WTC11 (cell line): ENCODE measurements at regions not wholly inside any gene's neighbourhood (a gene's known extent, or its start where the extent isn't known, plus 50 kb on each side); places are given as distances from the start of the nearest gene placed in this dataset.

Source experiments
- ATAC-seq: fragments of 200-7000 bp; cut with Tn5 transposase; 2 replicates; pipeline ENCODE4 v1.10.0; 2021; ENCODE audit warnings: mild to moderate bottlenecking, moderate library complexity
- CTCF ChIA-PET: fragments of 300-600 bp; sonication (Branson Sonifier 250); formaldehyde crosslinking; loops from one replicate; lab custom pipeline; 2021; ENCODE audit warnings: antibody characterized with exemption; lab: Charles Lee
- POLR2A ChIA-PET: fragments of 350-600 bp; sonication (Branson Sonifier 250); formaldehyde crosslinking; loops from one replicate; lab custom pipeline; 2021; ENCODE audit warnings: antibody characterized with exemption; lab: Charles Lee
- DNase-seq: peaks from one replicate; pipeline ENCODE4 v3.0.0; 2021; ENCODE audit warnings: low spot score
- H3K27ac Mint-ChIP-seq: 2 replicates; pipeline ENCODE4 v1.8.0; 2021; ENCODE audit warnings: mixed read lengths
- H3K27me3 Mint-ChIP-seq: 2 replicates; pipeline ENCODE4 v1.8.0; 2021; ENCODE audit warnings: low read depth, mild to moderate bottlenecking, moderate library complexity, mixed read lengths
- H3K36me3 Mint-ChIP-seq: 2 replicates; pipeline ENCODE4 v1.8.0; 2021; ENCODE audit warnings: mixed read lengths
- H3K4me1 Mint-ChIP-seq: 2 replicates; pipeline ENCODE4 v1.8.0; 2022; ENCODE audit warnings: mixed read lengths
- H3K4me3 Mint-ChIP-seq: 2 replicates; pipeline ENCODE4 v1.8.0; 2021; ENCODE audit warnings: mild to moderate bottlenecking, moderate library complexity, mixed read lengths
- H3K9me3 Mint-ChIP-seq: 2 replicates; pipeline ENCODE4 v1.8.0; 2021; ENCODE audit warnings: mixed read lengths
- HMGA2 ChIP-seq: fragments of 250-450 bp; sonication (Bioruptor Pico); IDR thresholded peaks from 2 replicates; pipeline ENCODE4 v1.4.0; 2021; ENCODE audit warnings: mild to moderate bottlenecking, moderate library complexity
- KAT7 ChIP-seq: sonication (generic); formaldehyde crosslinking; IDR thresholded peaks from 2 replicates; pipeline ENCODE4 v1.8.1; 2023; ENCODE audit warnings: missing genetic modification reagents, mild to moderate bottlenecking, borderline replicate concordance
- MXD4 ChIP-seq: fragments of 250-450 bp; sonication (Bioruptor Pico); IDR thresholded peaks from 2 replicates; pipeline ENCODE4 v1.8.0; 2021; ENCODE audit warnings: mild to moderate bottlenecking, moderate library complexity, borderline replicate concordance
- PRRX2 ChIP-seq: fragments of 250-450 bp; sonication (Bioruptor Pico); IDR thresholded peaks from 2 replicates; pipeline ENCODE4 v1.8.0; 2021; ENCODE audit warnings: mild to moderate bottlenecking
- SMAD3 ChIP-seq: sonication (generic); formaldehyde crosslinking; IDR thresholded peaks from 2 replicates; pipeline ENCODE4 v1.8.0; 2022; ENCODE audit warnings: missing genetic modification reagents, mild to moderate bottlenecking, borderline replicate concordance
- TCF7 ChIP-seq: sonication (generic); formaldehyde crosslinking; IDR thresholded peaks from 2 replicates; pipeline ENCODE4 v1.8.0; 2022; ENCODE audit warnings: mild to moderate bottlenecking, low read depth, missing genetic modification reagents, moderate library complexity
- TEAD1 ChIP-seq: sonication (generic); formaldehyde crosslinking; IDR thresholded peaks from 2 replicates; pipeline ENCODE4 v1.8.0; 2022; ENCODE audit warnings: mild to moderate bottlenecking, missing genetic modification reagents
- TP53 ChIP-seq: sonication (generic); formaldehyde crosslinking; IDR thresholded peaks from 2 replicates; pipeline ENCODE4 v1.8.1; 2023; ENCODE audit warnings: mild to moderate bottlenecking, missing genetic modification reagents
- ZBTB21 ChIP-seq: sonication (generic); formaldehyde crosslinking; IDR thresholded peaks from 2 replicates; pipeline ENCODE4 v1.8.1; 2023; ENCODE audit warnings: mild to moderate bottlenecking, missing genetic modification reagents, borderline replicate concordance
- ZNF121 ChIP-seq: sonication (generic); formaldehyde crosslinking; IDR thresholded peaks from 2 replicates; pipeline ENCODE4 v1.8.0; 2023; ENCODE audit warnings: missing genetic modification reagents
- TF ChIP-seq, protein P1 (sequence below): fragments of 250-450 bp; sonication (Bioruptor Pico); IDR thresholded peaks from 2 replicates; pipeline ENCODE4 v1.8.0; 2021; ENCODE audit warnings: mild to moderate bottlenecking
- TF ChIP-seq, protein P2 (sequence below): fragments of 250-450 bp; sonication (Bioruptor Pico); IDR thresholded peaks from 2 replicates; pipeline ENCODE4 v1.9.0; 2021; ENCODE audit warnings: moderate library complexity, mild to moderate bottlenecking, inconsistent platforms, borderline replicate concordance
- TF ChIP-seq, protein P3 (sequence below): sonication (generic); formaldehyde crosslinking; IDR thresholded peaks from 2 replicates; pipeline ENCODE4 v1.8.0; 2023; ENCODE audit warnings: mild to moderate bottlenecking, missing genetic modification reagents
- TF ChIP-seq, protein P4 (sequence below): sonication (generic); formaldehyde crosslinking; IDR thresholded peaks from 2 replicates; pipeline ENCODE4 v1.8.1; 2023; ENCODE audit warnings: mild to moderate bottlenecking, moderate library complexity, missing genetic modification reagents
- TF ChIP-seq, protein P5 (sequence below): fragments of 250-450 bp; sonication (Bioruptor Pico); IDR thresholded peaks from 2 replicates; pipeline ENCODE4 v2.1.2; 2022; ENCODE audit warnings: mild to moderate bottlenecking, moderate library complexity
- TF ChIP-seq, protein P6 (sequence below): fragments of 250-450 bp; sonication (Bioruptor Pico); IDR thresholded peaks from 2 replicates; pipeline ENCODE4 v1.9.0; 2021; ENCODE audit warnings: mild to moderate bottlenecking

DNA sequence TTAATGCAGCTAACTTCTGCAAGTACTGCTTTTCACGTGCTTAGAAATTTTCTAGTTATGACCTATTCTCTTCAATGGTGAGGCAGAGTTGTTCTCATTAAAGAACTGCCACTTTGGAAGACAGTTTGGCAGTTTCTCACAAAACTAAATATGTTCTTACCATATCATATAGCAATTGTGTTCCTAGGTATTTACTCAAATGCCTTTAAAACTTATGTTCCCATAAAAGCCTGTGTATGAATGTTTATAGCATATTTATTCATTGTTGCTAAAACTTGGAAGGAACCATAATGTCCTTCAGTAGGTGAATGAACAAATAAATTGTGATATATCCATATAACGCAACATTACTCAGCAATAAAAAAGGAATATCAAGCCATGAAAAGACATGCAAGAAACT, 555.1 kb upstream of the POT1 start:
- H3K27ac Mint-ChIP-seq = no peak overlapping the region
- no peaks in the 10 kb centered on the region for H3K9me3 Mint-ChIP-seq
- TF ChIP-seq PRRX2 (CRISPR knock-in tag) = no peak
- TF ChIP-seq MXD4 (CRISPR knock-in tag) = no peak
- TF ChIP-seq SMAD3 (CRISPR knock-in tag) = no peak
- TF ChIP-seq KAT7 (CRISPR knock-in tag) = no peak
- no peaks in the 10 kb centered on the region for H3K27me3 Mint-ChIP-seq
- H3K4me3 Mint-ChIP-seq = no peak overlapping the region
- H3K36me3 Mint-ChIP-seq = no peaks in the 10 kb centered on the region
- ChIA-PET CTCF (no interaction called here), POLR2A (no interaction called here)
- DNase-seq (no peak), ATAC-seq (no peak)
- H3K4me1 Mint-ChIP-seq = peaks cover 3% of the 10 kb centered on the region; the same call in 1 of the 2 replicates

DNA sequence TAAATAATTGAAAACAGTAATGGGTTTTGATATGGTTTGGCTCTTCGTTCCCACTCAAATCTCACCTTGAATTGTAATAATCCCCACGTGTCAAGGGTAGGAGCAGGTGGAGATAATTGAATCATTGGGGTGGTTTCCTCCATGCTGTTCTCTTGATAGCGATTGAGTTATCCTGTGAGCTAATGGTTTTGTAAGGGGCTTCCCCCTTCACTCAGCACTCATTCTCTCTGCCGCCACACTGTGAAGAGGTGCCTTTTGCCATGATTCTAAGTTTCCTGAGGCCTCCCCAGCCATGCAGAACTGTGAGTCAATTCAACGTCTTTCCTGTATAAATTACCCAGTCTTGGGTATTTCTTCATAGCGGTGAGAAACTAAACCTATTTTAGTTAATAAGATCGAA, 551.7 kb upstream of the POT1 start:
- TF ChIP-seq, protein P1, sequence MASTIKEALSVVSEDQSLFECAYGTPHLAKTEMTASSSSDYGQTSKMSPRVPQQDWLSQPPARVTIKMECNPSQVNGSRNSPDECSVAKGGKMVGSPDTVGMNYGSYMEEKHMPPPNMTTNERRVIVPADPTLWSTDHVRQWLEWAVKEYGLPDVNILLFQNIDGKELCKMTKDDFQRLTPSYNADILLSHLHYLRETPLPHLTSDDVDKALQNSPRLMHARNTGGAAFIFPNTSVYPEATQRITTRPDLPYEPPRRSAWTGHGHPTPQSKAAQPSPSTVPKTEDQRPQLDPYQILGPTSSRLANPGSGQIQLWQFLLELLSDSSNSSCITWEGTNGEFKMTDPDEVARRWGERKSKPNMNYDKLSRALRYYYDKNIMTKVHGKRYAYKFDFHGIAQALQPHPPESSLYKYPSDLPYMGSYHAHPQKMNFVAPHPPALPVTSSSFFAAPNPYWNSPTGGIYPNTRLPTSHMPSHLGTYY = no peak
- TF ChIP-seq, protein P2, sequence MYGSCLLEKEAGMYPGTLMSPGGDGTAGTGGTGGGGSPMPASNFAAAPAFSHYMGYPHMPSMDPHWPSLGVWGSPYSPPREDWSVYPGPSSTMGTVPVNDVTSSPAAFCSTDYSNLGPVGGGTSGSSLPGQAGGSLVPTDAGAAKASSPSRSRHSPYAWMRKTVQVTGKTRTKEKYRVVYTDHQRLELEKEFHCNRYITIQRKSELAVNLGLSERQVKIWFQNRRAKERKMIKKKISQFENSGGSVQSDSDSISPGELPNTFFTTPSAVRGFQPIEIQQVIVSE = no peak
- TF ChIP-seq TP53 (CRISPR knock-in tag) = no peak
- no peak for TF ChIP-seq HMGA2 (CRISPR knock-in tag)
- TF ChIP-seq, protein P3, sequence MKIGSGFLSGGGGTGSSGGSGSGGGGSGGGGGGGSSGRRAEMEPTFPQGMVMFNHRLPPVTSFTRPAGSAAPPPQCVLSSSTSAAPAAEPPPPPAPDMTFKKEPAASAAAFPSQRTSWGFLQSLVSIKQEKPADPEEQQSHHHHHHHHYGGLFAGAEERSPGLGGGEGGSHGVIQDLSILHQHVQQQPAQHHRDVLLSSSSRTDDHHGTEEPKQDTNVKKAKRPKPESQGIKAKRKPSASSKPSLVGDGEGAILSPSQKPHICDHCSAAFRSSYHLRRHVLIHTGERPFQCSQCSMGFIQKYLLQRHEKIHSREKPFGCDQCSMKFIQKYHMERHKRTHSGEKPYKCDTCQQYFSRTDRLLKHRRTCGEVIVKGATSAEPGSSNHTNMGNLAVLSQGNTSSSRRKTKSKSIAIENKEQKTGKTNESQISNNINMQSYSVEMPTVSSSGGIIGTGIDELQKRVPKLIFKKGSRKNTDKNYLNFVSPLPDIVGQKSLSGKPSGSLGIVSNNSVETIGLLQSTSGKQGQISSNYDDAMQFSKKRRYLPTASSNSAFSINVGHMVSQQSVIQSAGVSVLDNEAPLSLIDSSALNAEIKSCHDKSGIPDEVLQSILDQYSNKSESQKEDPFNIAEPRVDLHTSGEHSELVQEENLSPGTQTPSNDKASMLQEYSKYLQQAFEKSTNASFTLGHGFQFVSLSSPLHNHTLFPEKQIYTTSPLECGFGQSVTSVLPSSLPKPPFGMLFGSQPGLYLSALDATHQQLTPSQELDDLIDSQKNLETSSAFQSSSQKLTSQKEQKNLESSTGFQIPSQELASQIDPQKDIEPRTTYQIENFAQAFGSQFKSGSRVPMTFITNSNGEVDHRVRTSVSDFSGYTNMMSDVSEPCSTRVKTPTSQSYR (CRISPR knock-in tag) = no peak
- no peak for TF ChIP-seq TCF7 (CRISPR knock-in tag)
- no peak for TF ChIP-seq ZNF121 (CRISPR knock-in tag)
- TF ChIP-seq ZBTB21 (CRISPR knock-in tag) = no peak
- TF ChIP-seq, protein P4, sequence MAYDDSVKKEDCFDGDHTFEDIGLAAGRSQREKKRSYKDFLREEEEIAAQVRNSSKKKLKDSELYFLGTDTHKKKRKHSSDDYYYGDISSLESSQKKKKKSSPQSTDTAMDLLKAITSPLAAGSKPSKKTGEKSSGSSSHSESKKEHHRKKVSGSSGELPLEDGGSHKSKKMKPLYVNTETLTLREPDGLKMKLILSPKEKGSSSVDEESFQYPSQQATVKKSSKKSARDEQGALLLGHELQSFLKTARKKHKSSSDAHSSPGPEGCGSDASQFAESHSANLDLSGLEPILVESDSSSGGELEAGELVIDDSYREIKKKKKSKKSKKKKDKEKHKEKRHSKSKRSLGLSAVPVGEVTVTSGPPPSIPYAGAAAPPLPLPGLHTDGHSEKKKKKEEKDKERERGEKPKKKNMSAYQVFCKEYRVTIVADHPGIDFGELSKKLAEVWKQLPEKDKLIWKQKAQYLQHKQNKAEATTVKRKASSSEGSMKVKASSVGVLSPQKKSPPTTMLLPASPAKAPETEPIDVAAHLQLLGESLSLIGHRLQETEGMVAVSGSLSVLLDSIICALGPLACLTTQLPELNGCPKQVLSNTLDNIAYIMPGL (CRISPR knock-in tag) = no peak
- TF ChIP-seq, protein P5, sequence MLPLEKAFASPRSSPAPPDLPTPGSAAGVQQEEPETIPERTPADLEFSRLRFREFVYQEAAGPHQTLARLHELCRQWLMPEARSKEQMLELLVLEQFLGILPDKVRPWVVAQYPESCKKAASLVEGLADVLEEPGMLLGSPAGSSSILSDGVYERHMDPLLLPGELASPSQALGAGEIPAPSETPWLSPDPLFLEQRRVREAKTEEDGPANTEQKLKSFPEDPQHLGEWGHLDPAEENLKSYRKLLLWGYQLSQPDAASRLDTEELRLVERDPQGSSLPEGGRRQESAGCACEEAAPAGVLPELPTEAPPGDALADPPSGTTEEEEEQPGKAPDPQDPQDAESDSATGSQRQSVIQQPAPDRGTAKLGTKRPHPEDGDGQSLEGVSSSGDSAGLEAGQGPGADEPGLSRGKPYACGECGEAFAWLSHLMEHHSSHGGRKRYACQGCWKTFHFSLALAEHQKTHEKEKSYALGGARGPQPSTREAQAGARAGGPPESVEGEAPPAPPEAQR (CRISPR knock-in tag) = no peak
- TF ChIP-seq TEAD1 (CRISPR knock-in tag) = no peak
- TF ChIP-seq, protein P6, sequence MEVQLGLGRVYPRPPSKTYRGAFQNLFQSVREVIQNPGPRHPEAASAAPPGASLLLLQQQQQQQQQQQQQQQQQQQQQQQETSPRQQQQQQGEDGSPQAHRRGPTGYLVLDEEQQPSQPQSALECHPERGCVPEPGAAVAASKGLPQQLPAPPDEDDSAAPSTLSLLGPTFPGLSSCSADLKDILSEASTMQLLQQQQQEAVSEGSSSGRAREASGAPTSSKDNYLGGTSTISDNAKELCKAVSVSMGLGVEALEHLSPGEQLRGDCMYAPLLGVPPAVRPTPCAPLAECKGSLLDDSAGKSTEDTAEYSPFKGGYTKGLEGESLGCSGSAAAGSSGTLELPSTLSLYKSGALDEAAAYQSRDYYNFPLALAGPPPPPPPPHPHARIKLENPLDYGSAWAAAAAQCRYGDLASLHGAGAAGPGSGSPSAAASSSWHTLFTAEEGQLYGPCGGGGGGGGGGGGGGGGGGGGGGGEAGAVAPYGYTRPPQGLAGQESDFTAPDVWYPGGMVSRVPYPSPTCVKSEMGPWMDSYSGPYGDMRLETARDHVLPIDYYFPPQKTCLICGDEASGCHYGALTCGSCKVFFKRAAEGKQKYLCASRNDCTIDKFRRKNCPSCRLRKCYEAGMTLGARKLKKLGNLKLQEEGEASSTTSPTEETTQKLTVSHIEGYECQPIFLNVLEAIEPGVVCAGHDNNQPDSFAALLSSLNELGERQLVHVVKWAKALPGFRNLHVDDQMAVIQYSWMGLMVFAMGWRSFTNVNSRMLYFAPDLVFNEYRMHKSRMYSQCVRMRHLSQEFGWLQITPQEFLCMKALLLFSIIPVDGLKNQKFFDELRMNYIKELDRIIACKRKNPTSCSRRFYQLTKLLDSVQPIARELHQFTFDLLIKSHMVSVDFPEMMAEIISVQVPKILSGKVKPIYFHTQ (CRISPR knock-in tag) = no peak
- Mint-ChIP-seq H3K9me3 (no peaks in the 10 kb centered on the region), H3K36me3 (no peaks in the 10 kb centered on the region), H3K27ac (no peak overlapping the region), H3K4me3 (no peak overlapping the region), H3K4me1 (peaks cover 3% of the 10 kb centered on the region; the same call in 1 of the 2 replicates), H3K27me3 (no peaks in the 10 kb centered on the region)
- ChIA-PET POLR2A (interaction anchor here (0.6 kb wide), 1 partner anchor 418 kb away, joined by 5 read pairs; no protein-coding TSS in a partner anchor), CTCF (interaction anchor here (0.5 kb wide), 1 partner anchor 117 kb away, joined by 4 read pairs; no protein-coding TSS in a partner anchor)
- peak; percentile 16; the same call in 1 of the 2 replicates for ATAC-seq
- no peak for DNase-seq
